ENCODE measurements at regions not wholly inside any gene's neighbourhood (a gene's known extent, or its start where the extent isn't known, plus 50 kb on each side); places are given as distances from the start of the nearest gene placed in this dataset.

DNA sequence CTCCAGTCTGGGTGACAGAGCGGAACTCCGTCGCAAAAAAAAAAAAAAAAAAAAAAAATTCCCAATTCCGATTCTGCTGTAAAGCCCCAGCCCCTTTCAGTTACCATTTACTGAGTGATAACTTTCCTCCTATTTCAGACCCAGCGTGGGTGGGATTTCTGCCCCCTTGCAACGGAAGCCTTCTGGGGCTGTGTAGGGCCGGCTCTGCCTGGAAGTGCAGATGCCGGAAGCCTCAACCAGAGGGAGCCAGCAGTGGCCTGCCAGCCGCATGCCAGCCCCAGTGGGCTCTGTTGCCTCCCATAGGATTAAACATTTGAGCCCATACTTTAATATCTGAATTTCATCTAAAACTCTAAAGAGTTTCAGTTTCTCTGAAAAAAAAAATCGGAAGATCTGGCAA is 60.0 kb upstream of the NUP50 start:
- no peaks in the 10 kb centered on the region for H3K36me3 ChIP-seq (ENCODE audit: insufficient read depth, low read length)
- Mint-ChIP-seq H3K36me3 (no peaks in the 10 kb centered on the region), H3K27ac (no peak overlapping the region), H3K4me1 (peaks cover 0 to 1% (median 0%) of the 10 kb centered on the region in 4 donors), H3K4me3 (no peak overlapping the region), H3K9me3 (peaks cover 0 to 4% (median 0%) of the 10 kb centered on the region in 8 donors), H3K27me3 (peaks cover 16 to 25% of the 10 kb centered on the region in 2 donors)
- no peak overlapping the region for H3K27ac ChIP-seq (ENCODE audit: low read depth, low read length)
- H3K9me3 ChIP-seq (ENCODE audit: control insufficient read depth in 1 of 2, low read length in 2 of 2): no peaks in the 10 kb centered on the region
- H3K4me1 ChIP-seq (ENCODE audit: insufficient read depth, low read length): no peaks in the 10 kb centered on the region
- intact Hi-C loops (cut with micrococcal nuclease): no loop called here
- ChIA-PET POLR2A (ENCODE audit: partially characterized antibody) (interaction anchor here (0.6 kb wide), 1 partner anchor 1105 kb away, joined by 3 read pairs; no protein-coding TSS in a partner anchor), CTCF (ENCODE audit: partially characterized antibody) (no interaction called here)
- no peak for DNase-seq
- H3K4me3 ChIP-seq (ENCODE audit: low read length in 2 of 2): no peak overlapping the region
- H3K27me3 ChIP-seq (ENCODE audit: insufficient read depth, low read length): no peaks in the 10 kb centered on the region

GRCh38 chr22:45104313-45104712 is 59.4 kb upstream of the NUP50 start:
- Histone ChIP-seq H3K27me3 (ENCODE audit: insufficient read depth, low read length) (no peaks in the 10 kb centered on the region), H3K36me3 (ENCODE audit: insufficient read depth, low read length) (no peaks in the 10 kb centered on the region), H3K9me3 (ENCODE audit: control insufficient read depth in 1 of 2, low read length in 2 of 2) (no peaks in the 10 kb centered on the region), H3K4me1 (ENCODE audit: insufficient read depth, low read length) (no peaks in the 10 kb centered on the region), H3K27ac (ENCODE audit: low read depth, low read length) (no peak overlapping the region), H3K4me3 (ENCODE audit: low read length in 2 of 2) (no peak overlapping the region)
- Mint-ChIP-seq H3K27ac (no peak overlapping the region), H3K4me3 (no peak overlapping the region), H3K9me3 (peaks cover 0 to 4% (median 0%) of the 10 kb centered on the region in 8 donors), H3K27me3 (peaks cover 16 to 25% of the 10 kb centered on the region in 2 donors), H3K4me1 (peaks cover 0 to 1% (median 0%) of the 10 kb centered on the region in 4 donors), H3K36me3 (no peaks in the 10 kb centered on the region)
- ChIA-PET CTCF (ENCODE audit: partially characterized antibody) (no interaction called here), POLR2A (ENCODE audit: partially characterized antibody) (no interaction called here)
- no peak for DNase-seq
- intact Hi-C loops (cut with micrococcal nuclease): no loop called here

- Histone ChIP-seq H3K4me3 (ENCODE audit: low read length in 2 of 2) (no peak overlapping the region), H3K27me3 (ENCODE audit: insufficient read depth, low read length) (no peaks in the 10 kb centered on the region), H3K9me3 (ENCODE audit: control insufficient read depth in 1 of 2, low read length in 2 of 2) (no peaks in the 10 kb centered on the region), H3K27ac (ENCODE audit: low read depth, low read length) (no peak overlapping the region), H3K4me1 (ENCODE audit: insufficient read depth, low read length) (no peaks in the 10 kb centered on the region), H3K36me3 (ENCODE audit: insufficient read depth, low read length) (no peaks in the 10 kb centered on the region)
- POLR2A ChIA-PET (ENCODE audit: partially characterized antibody): no interaction called here
- peaks cover 9 to 21% of the 10 kb centered on the region in 2 donors for H3K27me3 Mint-ChIP-seq
- no peak for DNase-seq
- H3K4me1 Mint-ChIP-seq: peaks cover 0 to 1% (median 0%) of the 10 kb centered on the region in 4 donors
- H3K27ac Mint-ChIP-seq: peak overlapping the region in 1 of 7 donors; percentile 80
- intact Hi-C loops (cut with micrococcal nuclease): no loop called here
- peaks cover 0 to 2% (median 0%) of the 10 kb centered on the region in 8 donors for H3K9me3 Mint-ChIP-seq
- H3K36me3 Mint-ChIP-seq: no peaks in the 10 kb centered on the region
- CTCF ChIA-PET (ENCODE audit: partially characterized antibody): no interaction called here
- no peak overlapping the region for H3K4me3 Mint-ChIP-seq
Observed at GRCh38 chr22:45105281-45105702, 58.4 kb upstream of the NUP50 start.

DNA sequence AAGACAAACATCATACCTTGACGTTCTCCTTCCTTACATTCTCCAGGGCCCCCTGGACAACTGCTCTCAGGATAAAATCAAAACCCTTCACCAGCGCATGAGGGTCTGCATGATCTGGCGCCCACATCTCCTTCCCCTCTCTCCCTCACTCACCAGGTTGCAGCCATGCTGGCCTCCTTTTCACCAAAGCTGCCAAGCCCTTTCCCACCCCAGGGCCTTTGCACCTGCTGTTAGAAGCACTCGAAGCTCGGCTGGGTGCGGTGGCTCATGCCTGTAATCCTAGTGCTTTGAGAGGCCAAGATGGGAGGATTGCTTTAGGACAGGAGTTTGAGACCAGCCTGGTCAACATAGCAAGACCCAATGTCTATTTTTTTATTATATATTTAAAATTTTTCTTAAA is 56.1 kb upstream of the NUP50 start:
- Mint-ChIP-seq H3K4me3 (no peak overlapping the region), H3K36me3 (no peaks in the 10 kb centered on the region), H3K27ac (no peak overlapping the region), H3K27me3 (peaks cover 3 to 9% of the 10 kb centered on the region in 2 donors), H3K4me1 (no peaks in the 10 kb centered on the region), H3K9me3 (peaks cover 0 to 5% (median 1%) of the 10 kb centered on the region in 8 donors)
- Histone ChIP-seq H3K27ac (ENCODE audit: low read depth, low read length) (no peak overlapping the region), H3K27me3 (ENCODE audit: insufficient read depth, low read length) (no peaks in the 10 kb centered on the region), H3K4me1 (ENCODE audit: insufficient read depth, low read length) (no peaks in the 10 kb centered on the region), H3K9me3 (ENCODE audit: control insufficient read depth in 1 of 2, low read length in 2 of 2) (no peaks in the 10 kb centered on the region), H3K36me3 (ENCODE audit: insufficient read depth, low read length) (no peaks in the 10 kb centered on the region), H3K4me3 (ENCODE audit: low read length in 2 of 2) (no peak overlapping the region)
- no peak for DNase-seq
- POLR2A ChIA-PET (ENCODE audit: partially characterized antibody): no interaction called here
- CTCF ChIA-PET (ENCODE audit: partially characterized antibody): interaction anchor here (0.6 kb wide), 1 partner anchor 381 kb away, joined by 3 read pairs; no protein-coding TSS in a partner anchor
- intact Hi-C loops (cut with micrococcal nuclease): no loop called here

GRCh38 chr22:45112136-45112879 is 51.4 kb upstream of the NUP50 start:
- Histone ChIP-seq H3K4me1 (ENCODE audit: insufficient read depth, low read length) (no peaks in the 10 kb centered on the region), H3K27me3 (ENCODE audit: insufficient read depth, low read length) (no peaks in the 10 kb centered on the region), H3K36me3 (ENCODE audit: insufficient read depth, low read length) (no peaks in the 10 kb centered on the region), H3K27ac (ENCODE audit: low read depth, low read length) (no peak overlapping the region), H3K4me3 (ENCODE audit: low read length in 2 of 2) (no peak overlapping the region), H3K9me3 (ENCODE audit: control insufficient read depth in 1 of 2, low read length in 2 of 2) (no peaks in the 10 kb centered on the region)
- peaks cover 0 to 5% (median 1%) of the 10 kb centered on the region in 8 donors for H3K9me3 Mint-ChIP-seq
- no peaks in the 10 kb centered on the region for H3K36me3 Mint-ChIP-seq
- H3K27me3 Mint-ChIP-seq: peaks cover 8 to 11% of the 10 kb centered on the region in 2 donors
- ChIA-PET POLR2A (ENCODE audit: partially characterized antibody) (no interaction called here), CTCF (ENCODE audit: partially characterized antibody) (no interaction called here)
- H3K4me3 Mint-ChIP-seq: no peak overlapping the region
- no peaks in the 10 kb centered on the region for H3K4me1 Mint-ChIP-seq
- intact Hi-C loops (cut with micrococcal nuclease): no loop called here
- DNase-seq: no peak
- no peak overlapping the region for H3K27ac Mint-ChIP-seq

All from CD4-positive, alpha-beta memory T cell (primary cell).